Omental fat pad (tissue), 3 donors: ENCODE measurements at regions not wholly inside any gene's neighbourhood (a gene's known extent, or its start where the extent isn't known, plus 50 kb on each side); places are given as distances from the start of the nearest gene placed in this dataset.

Source experiments
- ATAC-seq: fragments of 150-250 bp; one replicate; pipeline ENCODE4 v1.9.1; 2016; ENCODE audit warnings: mild to moderate bottlenecking, moderate library complexity; ENCODE audit not compliant: low FRiP score
- DNase-seq: peaks from one replicate; pipeline ENCODE4 v3.0.0-alpha.2; 2019; ENCODE audit warnings: low spot score
- CTCF ChIP-seq, 3 donors: fragments of 450-650 bp; IDR thresholded peaks; one replicate each; pipeline ENCODE4 v1.5.1; 2016 to 2017; ENCODE audit warnings: antibody characterized with exemption in 3 of 3, mild to moderate bottlenecking in 3 of 3, moderate library complexity in 2 of 3

GRCh38 chr1:111556325-111557037, 53.0 kb upstream of the ADORA3 start:
- no peak for TF ChIP-seq CTCF (IDR thresholded peaks at IDR 0.05)
- ATAC-seq, result no peak
- DNase-seq, result no peak

- no peak for TF ChIP-seq CTCF (IDR thresholded peaks at IDR 0.05)
- no peak for DNase-seq
- ATAC-seq, result no peak
Measured at GRCh38 chr1:111559736-111560279, 56.4 kb upstream of the ADORA3 start.

- ATAC-seq (no peak), DNase-seq (no peak)
Measured at GRCh38 chr1:111561328-111561727, 57.9 kb upstream of the ADORA3 start.

GRCh38 chr1:111563619-111564018, 56.0 kb upstream of the RAP1A start:
- TF ChIP-seq CTCF (IDR thresholded peaks at IDR 0.05), result no peak
- ATAC-seq (no peak), DNase-seq (no peak)

More at GRCh38 chr1:111561328-111561727, 57.9 kb upstream of the ADORA3 start:
- TF ChIP-seq CTCF (IDR thresholded peaks at IDR 0.05), result no peak

- DNase-seq (no peak), ATAC-seq (peak; percentile 78)
- no peak for TF ChIP-seq CTCF (IDR thresholded peaks at IDR 0.05)
Measured at GRCh38 chr1:111565079-111565478, 54.5 kb upstream of the RAP1A start.

- ATAC-seq (no peak), DNase-seq (no peak)
- no peak for TF ChIP-seq CTCF (IDR thresholded peaks at IDR 0.05)
Measured at GRCh38 chr1:111565968-111566367, 53.6 kb upstream of the RAP1A start.

- DNase-seq (no peak), ATAC-seq (no peak)
- no peak for TF ChIP-seq CTCF (IDR thresholded peaks at IDR 0.05)
Measured at GRCh38 chr1:111568160-111568647, 51.4 kb upstream of the RAP1A start.
